ENCODE measurements at regions not wholly inside any gene's neighbourhood (a gene's known extent, or its start where the extent isn't known, plus 50 kb on each side); places are given as distances from the start of the nearest gene placed in this dataset.

DNA sequence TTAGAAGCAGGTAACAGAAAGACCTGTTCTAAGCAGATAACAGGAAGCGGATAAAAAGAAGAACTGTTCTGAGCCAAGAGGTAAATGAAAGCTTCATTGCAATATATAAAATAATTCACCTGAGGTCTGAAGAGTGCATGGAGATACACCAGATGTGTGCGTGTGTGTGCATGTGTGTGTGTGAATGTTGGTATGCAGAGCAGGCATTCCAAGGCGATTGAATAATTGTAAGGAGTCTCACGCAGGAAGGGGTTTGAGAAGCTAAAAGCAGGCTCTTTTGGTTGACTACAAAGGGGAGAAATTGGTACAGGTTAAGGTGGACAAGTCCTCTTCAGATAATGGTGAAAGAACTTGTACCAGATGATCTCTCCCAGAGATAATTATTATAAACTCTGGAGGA lies 450.6 kb downstream of the DNAJB9 start:
- Histone ChIP-seq H3K27ac (ENCODE audit: low read depth in 2 of 2, low read length in 2 of 2) (no peak overlapping the region), H3K4me1 (ENCODE audit: control insufficient read depth in 2 of 2, insufficient read depth in 2 of 2, low read length in 2 of 2) (no peaks in the 10 kb centered on the region), H3K9ac (ENCODE audit: low read depth in 1 of 2, low read length in 2 of 2) (no peak overlapping the region), H3K27me3 (ENCODE audit: control insufficient read depth in 2 of 2, insufficient read depth in 2 of 2, low read length in 2 of 2) (no peaks in the 10 kb centered on the region), H3K9me3 (ENCODE audit: control insufficient read depth in 2 of 2, low read length in 2 of 2) (peaks cover 0 to 2% of the 10 kb centered on the region in 2 donors), H3K4me3 (ENCODE audit: low read length in 2 of 2) (no peak overlapping the region), H3K36me3 (ENCODE audit: control insufficient read depth in 2 of 2, insufficient read depth in 2 of 2, low read length in 2 of 2) (no peaks in the 10 kb centered on the region)

DNA sequence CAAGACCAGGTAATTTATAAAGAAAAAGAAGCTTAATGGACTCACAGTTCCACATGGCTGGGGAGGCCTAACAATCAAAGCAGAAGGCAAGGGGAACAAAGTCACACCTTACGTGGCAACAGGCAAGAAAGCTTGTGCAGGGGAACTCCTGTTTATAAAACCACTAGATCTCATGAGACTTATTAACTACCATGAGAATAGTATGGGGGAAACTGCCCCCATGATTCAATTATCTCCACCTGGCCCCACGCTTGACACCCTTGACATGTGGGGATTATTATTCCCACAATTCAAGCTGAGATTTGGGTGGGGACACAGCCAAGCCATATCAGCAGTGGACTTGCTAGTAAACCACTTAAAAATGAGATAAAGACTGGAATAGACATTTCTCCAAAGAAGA lies 451.7 kb downstream of the DNAJB9 start:
- Histone ChIP-seq H3K27ac (ENCODE audit: low read depth in 2 of 2, low read length in 2 of 2) (no peak overlapping the region), H3K9me3 (ENCODE audit: control insufficient read depth in 2 of 2, low read length in 2 of 2) (peaks cover 0 to 2% of the 10 kb centered on the region in 2 donors), H3K9ac (ENCODE audit: low read depth in 1 of 2, low read length in 2 of 2) (no peak overlapping the region), H3K4me1 (ENCODE audit: control insufficient read depth in 2 of 2, insufficient read depth in 2 of 2, low read length in 2 of 2) (no peaks in the 10 kb centered on the region), H3K36me3 (ENCODE audit: control insufficient read depth in 2 of 2, insufficient read depth in 2 of 2, low read length in 2 of 2) (no peaks in the 10 kb centered on the region), H3K4me3 (ENCODE audit: low read length in 2 of 2) (no peak overlapping the region), H3K27me3 (ENCODE audit: control insufficient read depth in 2 of 2, insufficient read depth in 2 of 2, low read length in 2 of 2) (no peaks in the 10 kb centered on the region)

DNA sequence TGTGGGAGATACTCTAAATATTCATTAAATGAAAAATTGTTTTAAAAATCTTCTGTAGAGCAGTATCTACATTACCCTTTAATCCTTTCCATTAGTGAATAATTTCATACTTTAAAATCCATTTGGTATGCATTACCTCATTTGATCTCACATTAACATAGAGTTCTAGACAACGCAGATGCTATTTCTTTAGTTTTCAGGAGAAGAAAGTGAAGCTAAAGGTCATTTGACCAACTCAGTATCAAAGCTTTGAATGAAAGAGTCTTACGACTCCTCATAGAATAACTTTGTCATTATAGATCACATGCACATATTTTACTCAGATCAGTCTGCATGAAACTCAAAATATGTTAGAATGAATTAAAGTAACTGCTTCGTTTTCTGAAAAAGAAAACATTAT lies 460.2 kb downstream of the DNAJB9 start:
- Histone ChIP-seq H3K9me3 (ENCODE audit: control insufficient read depth in 2 of 2, low read length in 2 of 2) (no peaks in the 10 kb centered on the region), H3K27ac (ENCODE audit: low read depth in 2 of 2, low read length in 2 of 2) (no peak overlapping the region), H3K4me3 (ENCODE audit: low read length in 2 of 2) (no peak overlapping the region), H3K27me3 (ENCODE audit: control insufficient read depth in 2 of 2, insufficient read depth in 2 of 2, low read length in 2 of 2) (no peaks in the 10 kb centered on the region), H3K36me3 (ENCODE audit: control insufficient read depth in 2 of 2, insufficient read depth in 2 of 2, low read length in 2 of 2) (no peaks in the 10 kb centered on the region), H3K4me1 (ENCODE audit: control insufficient read depth in 2 of 2, insufficient read depth in 2 of 2, low read length in 2 of 2) (no peaks in the 10 kb centered on the region), H3K9ac (ENCODE audit: low read depth in 1 of 2, low read length in 2 of 2) (no peak overlapping the region)

DNA sequence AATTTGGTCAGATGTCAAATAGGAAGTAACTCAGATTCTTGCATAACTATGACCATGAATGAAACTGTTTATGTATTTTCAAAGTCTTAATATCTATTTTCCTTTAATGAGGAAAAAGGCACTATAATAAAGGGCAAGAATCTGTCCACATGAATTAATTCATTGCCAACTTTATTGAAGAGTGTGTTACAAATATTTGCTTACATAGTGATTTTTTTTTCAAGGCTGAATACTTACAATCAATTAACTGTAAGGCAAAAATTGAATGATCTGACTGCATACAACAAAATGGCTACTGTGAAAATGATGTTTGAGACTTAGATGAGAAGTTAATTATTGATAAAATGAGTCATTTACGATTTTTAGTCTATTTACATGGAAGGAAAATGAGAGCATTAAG lies 475.0 kb downstream of the DNAJB9 start:
- Histone ChIP-seq H3K27ac (ENCODE audit: low read depth in 2 of 2, low read length in 2 of 2) (no peak overlapping the region), H3K27me3 (ENCODE audit: control insufficient read depth in 2 of 2, insufficient read depth in 2 of 2, low read length in 2 of 2) (no peaks in the 10 kb centered on the region), H3K9ac (ENCODE audit: low read depth in 1 of 2, low read length in 2 of 2) (no peak overlapping the region), H3K36me3 (ENCODE audit: control insufficient read depth in 2 of 2, insufficient read depth in 2 of 2, low read length in 2 of 2) (no peaks in the 10 kb centered on the region), H3K4me3 (ENCODE audit: low read length in 2 of 2) (no peak overlapping the region), H3K4me1 (ENCODE audit: control insufficient read depth in 2 of 2, insufficient read depth in 2 of 2, low read length in 2 of 2) (no peaks in the 10 kb centered on the region), H3K9me3 (ENCODE audit: control insufficient read depth in 2 of 2, low read length in 2 of 2) (no peaks in the 10 kb centered on the region)

DNA sequence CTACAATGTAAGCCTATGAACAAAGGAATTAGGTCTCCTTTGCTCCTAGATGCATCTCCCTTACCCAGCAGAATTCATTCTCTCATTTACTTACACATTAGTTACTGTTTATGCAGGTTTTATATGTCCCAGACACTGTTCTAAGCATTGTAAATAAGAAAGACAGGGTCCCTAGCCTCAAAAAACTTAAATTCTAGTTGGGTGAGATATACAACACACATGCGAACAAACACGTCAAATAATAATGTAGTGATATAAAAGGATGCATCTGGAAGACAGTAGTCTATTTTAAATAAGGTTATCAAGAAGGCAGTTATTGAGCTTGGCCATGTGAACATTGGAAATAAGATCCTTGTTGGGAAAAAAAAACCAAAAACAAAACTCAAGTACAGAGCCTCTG lies 479.7 kb downstream of the DNAJB9 start:
- Histone ChIP-seq H3K27ac (ENCODE audit: low read depth in 2 of 2, low read length in 2 of 2) (no peak overlapping the region), H3K9me3 (ENCODE audit: control insufficient read depth in 2 of 2, low read length in 2 of 2) (no peaks in the 10 kb centered on the region), H3K27me3 (ENCODE audit: control insufficient read depth in 2 of 2, insufficient read depth in 2 of 2, low read length in 2 of 2) (no peaks in the 10 kb centered on the region), H3K36me3 (ENCODE audit: control insufficient read depth in 2 of 2, insufficient read depth in 2 of 2, low read length in 2 of 2) (no peaks in the 10 kb centered on the region), H3K9ac (ENCODE audit: low read depth in 1 of 2, low read length in 2 of 2) (no peak overlapping the region), H3K4me1 (ENCODE audit: control insufficient read depth in 2 of 2, insufficient read depth in 2 of 2, low read length in 2 of 2) (no peaks in the 10 kb centered on the region), H3K4me3 (ENCODE audit: low read length in 2 of 2) (no peak overlapping the region)

DNA sequence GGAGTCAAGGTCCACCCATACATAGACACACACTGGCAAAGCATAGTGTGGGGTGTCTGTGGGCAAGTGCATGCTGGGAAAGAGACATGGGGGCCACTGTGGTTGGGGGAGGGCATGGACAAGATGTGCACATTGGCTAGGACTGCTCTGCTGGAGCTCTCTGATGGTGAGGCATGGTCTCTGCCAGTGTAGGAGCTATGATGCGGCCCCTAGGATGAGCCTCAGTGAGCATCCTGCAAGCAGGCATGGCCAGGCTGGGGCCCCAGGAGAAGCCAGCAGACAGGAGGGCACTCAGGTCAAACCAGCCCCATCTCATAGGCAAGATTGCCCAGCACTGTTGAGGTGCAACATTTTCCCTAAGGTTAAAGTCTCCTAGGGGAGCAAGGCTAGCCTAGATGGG lies 489.4 kb downstream of the DNAJB9 start:
- H3K4me1 ChIP-seq (ENCODE audit: control insufficient read depth in 2 of 2, insufficient read depth in 2 of 2, low read length in 2 of 2) = no peaks in the 10 kb centered on the region
- no peaks in the 10 kb centered on the region for H3K9me3 ChIP-seq (ENCODE audit: control insufficient read depth in 2 of 2, low read length in 2 of 2)
- no peak overlapping the region for H3K27ac ChIP-seq (ENCODE audit: low read depth in 2 of 2, low read length in 2 of 2)
- no peaks in the 10 kb centered on the region for H3K36me3 ChIP-seq (ENCODE audit: control insufficient read depth in 2 of 2, insufficient read depth in 2 of 2, low read length in 2 of 2)
- no peaks in the 10 kb centered on the region for H3K27me3 ChIP-seq (ENCODE audit: control insufficient read depth in 2 of 2, insufficient read depth in 2 of 2, low read length in 2 of 2)
- no peak overlapping the region for H3K9ac ChIP-seq (ENCODE audit: low read depth in 1 of 2, low read length in 2 of 2)
- H3K4me3 ChIP-seq (ENCODE audit: low read length in 2 of 2) = no peak overlapping the region

DNA sequence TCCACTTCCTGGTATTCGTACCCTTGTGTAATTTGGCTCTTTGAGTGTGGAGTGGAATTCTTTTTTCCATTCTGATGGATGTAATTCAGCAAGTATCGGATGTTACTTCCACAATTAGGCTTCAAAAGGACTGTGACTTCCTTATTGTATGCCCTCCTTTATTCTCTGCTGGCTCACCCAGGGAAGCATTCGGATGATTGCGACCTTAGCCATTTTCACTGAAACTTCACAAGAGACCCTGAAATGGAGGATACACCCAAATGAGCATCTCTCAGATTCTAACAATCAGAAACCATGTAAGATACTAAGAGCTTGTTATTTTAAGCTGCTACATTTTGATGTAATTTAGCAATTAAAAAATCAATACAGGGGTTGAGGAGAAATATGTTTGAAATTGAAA lies 493.1 kb downstream of the DNAJB9 start:
- H3K27me3 ChIP-seq (ENCODE audit: control insufficient read depth in 2 of 2, insufficient read depth in 2 of 2, low read length in 2 of 2) = no peaks in the 10 kb centered on the region
- H3K27ac ChIP-seq (ENCODE audit: low read depth in 2 of 2, low read length in 2 of 2) = no peak overlapping the region
- no peak overlapping the region for H3K4me3 ChIP-seq (ENCODE audit: low read length in 2 of 2)

DNA sequence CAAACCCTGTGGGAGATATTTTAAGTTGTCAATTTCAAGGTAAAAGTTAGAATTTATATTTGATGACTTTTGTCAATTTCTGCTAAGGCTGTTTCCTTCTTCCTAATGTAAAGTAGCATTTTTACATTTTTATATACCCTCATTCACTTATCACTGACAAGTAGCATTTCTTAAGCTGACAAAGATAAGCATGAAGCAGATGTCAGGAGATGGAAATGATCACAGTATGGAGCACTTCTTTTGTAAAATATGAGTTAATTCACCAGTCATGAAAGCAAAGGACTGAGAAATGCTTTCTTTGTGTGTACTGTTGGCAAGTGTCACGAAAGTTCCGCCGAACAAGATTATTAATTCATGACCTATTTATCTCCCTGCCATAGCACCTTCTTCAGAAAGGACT lies 503.9 kb downstream of the DNAJB9 start:
- Histone ChIP-seq H3K4me3 (ENCODE audit: low read length in 2 of 2) (no peak overlapping the region), H3K27me3 (ENCODE audit: control insufficient read depth in 2 of 2, insufficient read depth in 2 of 2, low read length in 2 of 2) (no peaks in the 10 kb centered on the region), H3K9me3 (ENCODE audit: control insufficient read depth in 2 of 2, low read length in 2 of 2) (peaks cover 0 to 5% of the 10 kb centered on the region in 2 donors), H3K36me3 (ENCODE audit: control insufficient read depth in 2 of 2, insufficient read depth in 2 of 2, low read length in 2 of 2) (no peaks in the 10 kb centered on the region), H3K27ac (ENCODE audit: low read depth in 2 of 2, low read length in 2 of 2) (no peak overlapping the region), H3K9ac (ENCODE audit: low read depth in 1 of 2, low read length in 2 of 2) (no peak overlapping the region), H3K4me1 (ENCODE audit: control insufficient read depth in 2 of 2, insufficient read depth in 2 of 2, low read length in 2 of 2) (no peaks in the 10 kb centered on the region)

More for the DNA sequence above, 493.1 kb downstream of the DNAJB9 start:
- Histone ChIP-seq H3K9me3 (ENCODE audit: control insufficient read depth in 2 of 2, low read length in 2 of 2) (no peaks in the 10 kb centered on the region), H3K36me3 (ENCODE audit: control insufficient read depth in 2 of 2, insufficient read depth in 2 of 2, low read length in 2 of 2) (no peaks in the 10 kb centered on the region), H3K9ac (ENCODE audit: low read depth in 1 of 2, low read length in 2 of 2) (no peak overlapping the region), H3K4me1 (ENCODE audit: control insufficient read depth in 2 of 2, insufficient read depth in 2 of 2, low read length in 2 of 2) (no peaks in the 10 kb centered on the region)

DNA sequence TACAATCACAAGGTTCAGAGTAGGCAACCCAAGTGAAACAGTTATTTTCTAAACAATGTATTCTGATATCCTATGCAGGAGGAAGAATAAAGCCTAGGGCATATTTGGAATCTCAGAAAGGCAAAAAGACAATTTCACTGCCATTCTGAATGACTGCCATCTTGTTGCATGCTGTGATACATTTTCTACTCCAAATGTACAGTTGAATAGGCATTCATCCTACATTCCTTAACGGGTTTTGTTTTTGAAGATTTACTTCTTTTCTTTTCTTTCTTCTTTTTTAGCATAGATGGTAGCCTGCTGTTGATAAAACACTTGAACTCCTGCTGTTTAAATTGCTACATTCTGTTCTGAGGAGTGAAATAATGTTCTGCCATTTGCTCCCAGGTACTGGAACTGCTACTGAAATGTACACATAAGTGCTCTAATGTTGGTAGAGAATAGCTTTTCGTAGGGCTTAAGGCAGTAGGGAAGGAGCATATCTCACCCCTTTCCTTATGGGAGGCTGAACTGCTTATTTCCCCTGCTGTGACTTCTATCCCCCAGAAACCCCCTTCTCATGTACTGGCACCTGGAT lies 506.8 kb downstream of the DNAJB9 start:
- H3K9ac ChIP-seq (ENCODE audit: low read depth in 1 of 2, low read length in 2 of 2) = no peak overlapping the region
- no peaks in the 10 kb centered on the region for H3K27me3 ChIP-seq (ENCODE audit: control insufficient read depth in 2 of 2, insufficient read depth in 2 of 2, low read length in 2 of 2)
- H3K9me3 ChIP-seq (ENCODE audit: control insufficient read depth in 2 of 2, low read length in 2 of 2) = peaks cover 0 to 5% of the 10 kb centered on the region in 2 donors
- H3K36me3 ChIP-seq (ENCODE audit: control insufficient read depth in 2 of 2, insufficient read depth in 2 of 2, low read length in 2 of 2) = no peaks in the 10 kb centered on the region
- H3K4me3 ChIP-seq (ENCODE audit: low read length in 2 of 2) = no peak overlapping the region
- H3K4me1 ChIP-seq (ENCODE audit: control insufficient read depth in 2 of 2, insufficient read depth in 2 of 2, low read length in 2 of 2) = no peaks in the 10 kb centered on the region
- H3K27ac ChIP-seq (ENCODE audit: low read depth in 2 of 2, low read length in 2 of 2) = no peak overlapping the region

DNA sequence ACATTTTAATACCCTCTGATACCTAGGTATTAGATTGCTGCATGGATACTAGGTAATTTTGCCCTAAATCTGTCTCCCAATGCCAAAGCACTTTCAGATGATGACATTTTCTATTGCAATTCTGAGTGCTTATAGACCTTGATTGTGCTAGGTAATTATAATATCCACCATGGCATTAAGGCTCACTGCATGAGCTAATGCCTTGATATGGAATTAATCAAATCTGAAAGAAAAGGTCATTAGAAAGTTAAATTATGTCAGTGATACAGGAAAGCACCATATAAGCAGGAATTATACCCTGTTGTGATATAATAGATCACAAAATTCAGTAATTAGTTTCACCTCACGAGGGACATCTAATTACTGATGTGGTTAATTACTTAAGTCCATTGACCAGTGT lies 521.4 kb downstream of the DNAJB9 start:
- H3K9me3 ChIP-seq (ENCODE audit: control insufficient read depth in 2 of 2, low read length in 2 of 2) = no peaks in the 10 kb centered on the region
- H3K27me3 ChIP-seq (ENCODE audit: control insufficient read depth in 2 of 2, insufficient read depth in 2 of 2, low read length in 2 of 2) = no peaks in the 10 kb centered on the region
- no peaks in the 10 kb centered on the region for H3K4me1 ChIP-seq (ENCODE audit: control insufficient read depth in 2 of 2, insufficient read depth in 2 of 2, low read length in 2 of 2)
- H3K9ac ChIP-seq (ENCODE audit: low read depth in 1 of 2, low read length in 2 of 2) = no peak overlapping the region
- no peak overlapping the region for H3K27ac ChIP-seq (ENCODE audit: low read depth in 2 of 2, low read length in 2 of 2)
- H3K4me3 ChIP-seq (ENCODE audit: low read length in 2 of 2) = no peak overlapping the region
- no peaks in the 10 kb centered on the region for H3K36me3 ChIP-seq (ENCODE audit: control insufficient read depth in 2 of 2, insufficient read depth in 2 of 2, low read length in 2 of 2)

DNA sequence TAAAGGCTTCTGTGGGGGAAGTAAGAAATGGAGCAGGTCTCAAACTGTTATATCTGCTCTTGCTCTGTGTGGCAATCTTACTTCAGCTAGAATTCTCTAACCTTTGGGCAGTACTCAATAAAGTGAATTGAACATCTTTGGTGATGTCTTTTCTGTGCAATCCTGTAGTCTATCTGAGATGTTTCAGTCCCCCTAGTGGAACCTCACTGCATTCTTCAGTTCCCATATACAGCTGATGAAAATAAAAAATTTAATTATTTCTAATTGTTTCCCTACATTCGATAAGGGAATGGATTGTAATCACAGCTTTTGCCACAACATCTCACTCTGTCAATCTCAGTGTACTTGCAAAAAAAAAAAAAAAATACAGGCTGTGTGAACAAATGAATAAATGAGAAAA lies 522.6 kb downstream of the DNAJB9 start:
- Histone ChIP-seq H3K4me3 (ENCODE audit: low read length in 2 of 2) (no peak overlapping the region), H3K9me3 (ENCODE audit: control insufficient read depth in 2 of 2, low read length in 2 of 2) (no peaks in the 10 kb centered on the region), H3K36me3 (ENCODE audit: control insufficient read depth in 2 of 2, insufficient read depth in 2 of 2, low read length in 2 of 2) (no peaks in the 10 kb centered on the region), H3K27me3 (ENCODE audit: control insufficient read depth in 2 of 2, insufficient read depth in 2 of 2, low read length in 2 of 2) (no peaks in the 10 kb centered on the region), H3K9ac (ENCODE audit: low read depth in 1 of 2, low read length in 2 of 2) (no peak overlapping the region), H3K27ac (ENCODE audit: low read depth in 2 of 2, low read length in 2 of 2) (no peak overlapping the region), H3K4me1 (ENCODE audit: control insufficient read depth in 2 of 2, insufficient read depth in 2 of 2, low read length in 2 of 2) (no peaks in the 10 kb centered on the region)

Measured in mucosa of rectum (tissue), 2 donors.